T-helper 22 cell (primary cell): ENCODE measurements at regions not wholly inside any gene's neighbourhood (a gene's known extent, or its start where the extent isn't known, plus 50 kb on each side); places are given as distances from the start of the nearest gene placed in this dataset.

Source experiments
- DNase-seq: peaks from one replicate; pipeline ENCODE4 v3.0.0-alpha.2; 2020; ENCODE audit warnings: low read depth

GRCh38 chr13:107252428-107252827, 684.5 kb upstream of the ARGLU1 start:
- no peak for DNase-seq

- DNase-seq, result no peak
Observed at GRCh38 chr13:107252021-107252420, 684.1 kb upstream of the ARGLU1 start.

GRCh38 chr13:107251341-107251740, 683.4 kb upstream of the ARGLU1 start:
- DNase-seq, result no peak

GRCh38 chr13:107250628-107251027, 682.7 kb upstream of the ARGLU1 start:
- no peak for DNase-seq

GRCh38 chr13:107244241-107244640, 676.3 kb upstream of the ARGLU1 start:
- DNase-seq, result no peak

- no peak for DNase-seq
Observed at GRCh38 chr13:107242138-107242537, 674.2 kb upstream of the ARGLU1 start.

- DNase-seq, result no peak
Observed at GRCh38 chr13:107241381-107241780, 673.4 kb upstream of the ARGLU1 start.

- no peak for DNase-seq
Observed at GRCh38 chr13:107239213-107239612, 671.3 kb upstream of the ARGLU1 start.

- DNase-seq, result no peak
Observed at GRCh38 chr13:107238262-107238981, 670.5 kb upstream of the ARGLU1 start.

- DNase-seq, result no peak
Observed at GRCh38 chr13:107234319-107235073, 666.6 kb upstream of the ARGLU1 start.

GRCh38 chr13:107233541-107233940, 665.6 kb upstream of the ARGLU1 start:
- no peak for DNase-seq

- DNase-seq, result no peak
Observed at GRCh38 chr13:107231944-107232343, 664.0 kb upstream of the ARGLU1 start.

- DNase-seq, result no peak
Observed at GRCh38 chr13:107223867-107224266, 655.9 kb upstream of the ARGLU1 start.

GRCh38 chr13:107222597-107222996, 654.7 kb upstream of the ARGLU1 start:
- DNase-seq, result no peak

- DNase-seq, result no peak
Observed at GRCh38 chr13:107220245-107220644, 652.3 kb upstream of the ARGLU1 start.

GRCh38 chr13:107217251-107217650, 649.3 kb upstream of the ARGLU1 start:
- DNase-seq, result no peak

- DNase-seq, result no peak
Observed at GRCh38 chr13:107216046-107216755, 648.3 kb upstream of the ARGLU1 start.

- DNase-seq, result no peak
Observed at GRCh38 chr13:107211073-107211472, 643.1 kb upstream of the ARGLU1 start.

GRCh38 chr13:107210723-107211030, 642.7 kb upstream of the ARGLU1 start:
- no peak for DNase-seq

GRCh38 chr13:107209824-107210722, 642.1 kb upstream of the ARGLU1 start:
- no peak for DNase-seq

GRCh38 chr13:107208889-107209288, 641.0 kb upstream of the ARGLU1 start:
- DNase-seq, result no peak
